ENCODE measurements at regions not wholly inside any gene's neighbourhood (a gene's known extent, or its start where the extent isn't known, plus 50 kb on each side); places are given as distances from the start of the nearest gene placed in this dataset.
"Not testable (repeated sequence)": the region's sequence is repeated elsewhere in the genome, so short reads cannot be mapped to it uniquely, and the experiment has no call there.

GRCh38 chr3:185306286-185306685 lies 52.4 kb upstream of the EHHADH start:
- DNase-seq, result not testable (repeated sequence)

- no peak for DNase-seq
Measured at GRCh38 chr3:185306847-185307246, 53.0 kb upstream of the EHHADH start.

GRCh38 chr3:185308126-185308754 lies 54.4 kb upstream of the EHHADH start:
- DNase-seq, result peak in 1 of 4 experiments; percentile 0

DNA sequence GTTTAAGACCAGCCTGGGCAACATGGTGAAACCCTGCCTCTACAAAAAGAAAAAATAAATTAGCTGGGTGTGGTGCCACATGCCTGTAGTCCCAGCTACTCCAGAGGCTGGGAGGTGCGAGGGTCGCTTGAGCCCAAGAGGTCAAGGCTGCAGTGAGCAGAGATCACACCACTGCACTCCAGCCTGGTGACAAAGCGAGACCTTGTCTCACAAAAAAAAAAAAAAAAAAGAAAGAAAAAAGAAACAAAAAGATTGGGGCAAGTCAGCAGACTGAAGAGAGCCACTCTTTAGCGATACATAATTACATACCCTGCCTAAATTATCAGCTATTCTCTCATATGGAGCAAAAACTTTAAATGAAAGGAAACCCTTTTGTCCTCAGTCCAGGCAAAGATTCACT lies 53.6 kb upstream of the MAP3K13 start:
- DNase-seq, result no peak

GRCh38 chr3:185309795-185310194 lies 53.1 kb upstream of the MAP3K13 start:
- no peak for DNase-seq

DNA sequence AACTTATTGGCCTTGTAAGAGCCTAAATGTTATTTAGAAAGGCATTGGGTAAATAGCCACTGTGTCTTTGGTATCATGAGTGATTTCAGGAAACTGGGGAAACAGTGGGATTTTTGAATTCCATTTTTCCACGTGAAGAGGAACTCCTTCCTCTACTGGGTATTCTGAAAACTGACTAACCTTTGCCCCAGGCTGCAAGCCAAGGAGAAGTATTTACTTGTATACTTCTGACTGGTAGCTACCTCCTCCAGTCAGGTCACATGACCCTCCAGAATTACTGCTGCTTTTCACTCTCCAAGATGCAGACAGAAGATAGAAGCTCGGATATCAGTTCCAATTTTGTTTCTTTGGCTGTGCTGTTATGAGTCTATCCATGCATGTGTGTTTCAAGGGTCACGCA lies 50.9 kb upstream of the MAP3K13 start:
- no peak for DNase-seq

Measured in activated naive CD4-positive, alpha-beta T cell (primary cell).